ENCODE measurements at regions not wholly inside any gene's neighbourhood (a gene's known extent, or its start where the extent isn't known, plus 50 kb on each side); places are given as distances from the start of the nearest gene placed in this dataset.

DNA sequence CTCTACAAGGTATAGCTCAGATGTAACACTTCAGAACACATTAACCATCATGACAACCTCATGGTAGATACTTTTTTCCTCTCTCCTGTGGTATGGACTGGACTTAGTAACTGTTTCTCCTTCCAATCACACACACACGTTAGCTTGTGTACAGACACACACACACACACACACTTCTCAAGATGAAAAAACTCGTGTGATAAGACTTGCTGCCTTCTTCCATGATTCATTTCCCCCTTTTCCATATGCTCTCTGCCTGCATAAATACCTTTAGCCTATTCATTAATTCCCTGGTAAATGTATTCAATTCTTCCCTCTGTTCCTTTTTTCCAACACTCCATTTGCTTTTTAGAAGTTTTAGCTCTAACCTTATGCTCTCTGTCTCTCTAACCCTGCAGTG is 118.9 kb upstream of the TANK start:
- TF ChIP-seq, protein P1, sequence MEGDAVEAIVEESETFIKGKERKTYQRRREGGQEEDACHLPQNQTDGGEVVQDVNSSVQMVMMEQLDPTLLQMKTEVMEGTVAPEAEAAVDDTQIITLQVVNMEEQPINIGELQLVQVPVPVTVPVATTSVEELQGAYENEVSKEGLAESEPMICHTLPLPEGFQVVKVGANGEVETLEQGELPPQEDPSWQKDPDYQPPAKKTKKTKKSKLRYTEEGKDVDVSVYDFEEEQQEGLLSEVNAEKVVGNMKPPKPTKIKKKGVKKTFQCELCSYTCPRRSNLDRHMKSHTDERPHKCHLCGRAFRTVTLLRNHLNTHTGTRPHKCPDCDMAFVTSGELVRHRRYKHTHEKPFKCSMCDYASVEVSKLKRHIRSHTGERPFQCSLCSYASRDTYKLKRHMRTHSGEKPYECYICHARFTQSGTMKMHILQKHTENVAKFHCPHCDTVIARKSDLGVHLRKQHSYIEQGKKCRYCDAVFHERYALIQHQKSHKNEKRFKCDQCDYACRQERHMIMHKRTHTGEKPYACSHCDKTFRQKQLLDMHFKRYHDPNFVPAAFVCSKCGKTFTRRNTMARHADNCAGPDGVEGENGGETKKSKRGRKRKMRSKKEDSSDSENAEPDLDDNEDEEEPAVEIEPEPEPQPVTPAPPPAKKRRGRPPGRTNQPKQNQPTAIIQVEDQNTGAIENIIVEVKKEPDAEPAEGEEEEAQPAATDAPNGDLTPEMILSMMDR (IDR thresholded peaks at IDR 0.05), result no peak
- TF ChIP-seq POLR2A (IDR thresholded peaks at IDR 0.05), result no peak

Measured in Peyer's patch (tissue), 4 donors.